ENCODE measurements at regions not wholly inside any gene's neighbourhood (a gene's known extent, or its start where the extent isn't known, plus 50 kb on each side); places are given as distances from the start of the nearest gene placed in this dataset.

DNA sequence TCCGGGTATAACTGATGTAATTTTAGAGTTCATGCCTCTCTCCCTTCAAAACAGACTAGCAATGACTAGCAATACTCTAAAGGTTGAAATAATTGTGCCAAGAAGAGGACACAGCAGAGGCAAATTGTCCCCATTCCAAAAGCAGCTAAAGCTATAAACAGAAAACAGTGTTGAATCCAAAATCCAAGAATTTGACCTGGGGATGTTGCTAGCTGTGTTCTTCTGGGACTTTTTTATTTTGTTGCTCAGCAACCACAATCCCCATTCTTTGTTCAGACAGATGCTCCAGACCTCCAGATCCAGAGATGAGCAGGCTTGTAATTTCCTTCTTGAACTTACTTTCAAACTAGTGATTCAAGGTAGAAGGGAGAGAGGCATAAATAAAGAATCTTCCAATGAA, 191.5 kb downstream of the FOXB1 start (continued):
- TF ChIP-seq, protein P1, sequence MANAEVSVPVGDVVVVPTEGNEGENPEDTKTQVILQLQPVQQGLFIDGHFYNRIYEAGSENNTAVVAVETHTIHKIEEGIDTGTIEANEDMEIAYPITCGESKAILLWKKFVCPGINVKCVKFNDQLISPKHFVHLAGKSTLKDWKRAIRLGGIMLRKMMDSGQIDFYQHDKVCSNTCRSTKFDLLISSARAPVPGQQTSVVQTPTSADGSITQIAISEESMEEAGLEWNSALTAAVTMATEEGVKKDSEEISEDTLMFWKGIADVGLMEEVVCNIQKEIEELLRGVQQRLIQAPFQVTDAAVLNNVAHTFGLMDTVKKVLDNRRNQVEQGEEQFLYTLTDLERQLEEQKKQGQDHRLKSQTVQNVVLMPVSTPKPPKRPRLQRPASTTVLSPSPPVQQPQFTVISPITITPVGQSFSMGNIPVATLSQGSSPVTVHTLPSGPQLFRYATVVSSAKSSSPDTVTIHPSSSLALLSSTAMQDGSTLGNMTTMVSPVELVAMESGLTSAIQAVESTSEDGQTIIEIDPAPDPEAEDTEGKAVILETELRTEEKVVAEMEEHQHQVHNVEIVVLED (CRISPR knock-in tag; IDR thresholded peaks at IDR 0.05) = no peak
- TF ChIP-seq ZNF830 (CRISPR knock-in tag; IDR thresholded peaks at IDR 0.05) = no peak

DNA sequence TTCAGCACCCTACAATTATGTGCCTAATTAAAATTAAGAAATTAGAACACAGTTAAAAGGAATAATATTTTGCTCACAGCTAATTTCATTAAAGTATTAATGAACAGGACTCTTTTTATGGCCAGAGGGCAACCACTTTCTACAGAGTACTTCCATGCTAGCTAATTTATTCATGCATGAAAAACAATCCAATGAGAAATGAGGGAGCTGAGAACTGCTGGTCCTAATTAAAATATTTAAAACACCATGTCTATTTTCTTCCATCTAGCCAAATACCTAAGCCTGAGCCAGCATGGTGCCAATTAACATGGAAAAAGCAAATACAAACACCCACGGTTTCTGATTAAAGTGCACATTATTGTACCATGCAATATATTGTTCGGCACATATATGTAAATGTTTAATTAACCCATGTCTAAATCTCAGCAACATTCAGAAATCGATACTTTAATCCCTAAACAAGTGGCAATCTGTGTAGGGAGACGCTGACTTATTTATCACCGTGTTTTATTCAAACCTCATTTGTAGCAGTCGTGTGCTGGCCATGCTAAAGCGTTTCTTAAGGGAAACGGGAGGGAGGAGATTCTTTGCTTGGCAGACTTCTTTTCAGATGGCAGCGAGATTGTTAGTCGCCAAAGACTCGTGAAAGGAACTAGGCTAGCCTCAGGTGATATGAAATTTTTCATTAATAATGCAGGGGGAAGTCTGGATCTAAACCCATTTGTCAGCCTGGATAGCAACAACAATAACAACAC, 193.5 kb downstream of the ANXA2 start:
- DNase-seq (ENCODE audit: extremely low read depth in 1 of 4, low spot score in 3 of 4) (no peak), FAIRE-seq (no peak), ATAC-seq (no peak)
- POLR2A ChIA-PET = interaction anchor here (0.7 kb wide), 1 partner anchor 11 kb away, joined by 3 read pairs; no protein-coding TSS in a partner anchor
- in situ Hi-C loops (cut with MboI) (no loop called here), intact Hi-C loops (cut with micrococcal nuclease) (no loop called here)
- BruUV-seq (replicated peaks) = no TSS peak
- Histone ChIP-seq H3K4me2 (ENCODE audit: insufficient read depth, low read length) (no peak overlapping the region), H2AFZ (ENCODE audit: low read depth, low read length) (no peak overlapping the region), H3K9me1 (ENCODE audit: control insufficient read depth, insufficient read depth, low read length) (no peaks in the 10 kb centered on the region), H3K9me3 (replicated peaks; ENCODE audit: control insufficient read depth, insufficient read depth, low read depth, low read length) (no peaks in the 10 kb centered on the region; the same call in 1 of the 2 replicates), H3K79me2 (ENCODE audit: control insufficient read depth, insufficient read depth, low read length) (no peaks in the 10 kb centered on the region), H4K20me1 (replicated peaks; ENCODE audit: control insufficient read depth, insufficient read depth, low read length) (no peaks in the 10 kb centered on the region), H3K4me1 (replicated peaks in 1 of 2; ENCODE audit: control insufficient read depth in 2 of 2, insufficient read depth in 2 of 2, low read length in 2 of 2) (no peaks in the 10 kb centered on the region), H3K36me3 (ENCODE audit: control insufficient read depth, insufficient read depth, low read length) (no peaks in the 10 kb centered on the region), H3K27ac (ENCODE audit: extremely low read depth, low read depth, low read length) (no peak overlapping the region), H3K27me3 (ENCODE audit: control insufficient read depth in 2 of 2, insufficient read depth in 2 of 2, low read length in 2 of 2) (peaks cover 0 to 4% of the 10 kb centered on the region in 2 experiments; a peak in 3 of 5 replicates), H3K9ac (ENCODE audit: insufficient read depth in 1 of 2, low read depth in 2 of 2, low read length in 2 of 2) (no peak overlapping the region), H3K4me3 (no peak overlapping the region)
- WGBS (ENCODE audit: insufficient coverage, low coverage, missing lambda C conversion rate) = 0% methylated on average over 11 of the region's 11 CpGs
- CTCF ChIA-PET (ENCODE audit: low intra/inter-chr PET ratio) = no interaction called here
- TF ChIP-seq, protein P2, sequence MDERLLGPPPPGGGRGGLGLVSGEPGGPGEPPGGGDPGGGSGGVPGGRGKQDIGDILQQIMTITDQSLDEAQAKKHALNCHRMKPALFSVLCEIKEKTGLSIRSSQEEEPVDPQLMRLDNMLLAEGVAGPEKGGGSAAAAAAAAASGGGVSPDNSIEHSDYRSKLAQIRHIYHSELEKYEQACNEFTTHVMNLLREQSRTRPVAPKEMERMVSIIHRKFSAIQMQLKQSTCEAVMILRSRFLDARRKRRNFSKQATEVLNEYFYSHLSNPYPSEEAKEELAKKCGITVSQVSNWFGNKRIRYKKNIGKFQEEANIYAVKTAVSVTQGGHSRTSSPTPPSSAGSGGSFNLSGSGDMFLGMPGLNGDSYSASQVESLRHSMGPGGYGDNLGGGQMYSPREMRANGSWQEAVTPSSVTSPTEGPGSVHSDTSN (CRISPR knock-in tag; IDR thresholded peaks at IDR 0.05; ENCODE audit: low read depth) = no peak
- TF ChIP-seq, protein P2 (tag; conservative IDR thresholded peaks at IDR 0.05; ENCODE audit: low read depth) = no peak
- TF ChIP-seq, protein P3, sequence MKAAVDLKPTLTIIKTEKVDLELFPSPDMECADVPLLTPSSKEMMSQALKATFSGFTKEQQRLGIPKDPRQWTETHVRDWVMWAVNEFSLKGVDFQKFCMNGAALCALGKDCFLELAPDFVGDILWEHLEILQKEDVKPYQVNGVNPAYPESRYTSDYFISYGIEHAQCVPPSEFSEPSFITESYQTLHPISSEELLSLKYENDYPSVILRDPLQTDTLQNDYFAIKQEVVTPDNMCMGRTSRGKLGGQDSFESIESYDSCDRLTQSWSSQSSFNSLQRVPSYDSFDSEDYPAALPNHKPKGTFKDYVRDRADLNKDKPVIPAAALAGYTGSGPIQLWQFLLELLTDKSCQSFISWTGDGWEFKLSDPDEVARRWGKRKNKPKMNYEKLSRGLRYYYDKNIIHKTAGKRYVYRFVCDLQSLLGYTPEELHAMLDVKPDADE (conservative IDR thresholded peaks at IDR 0.05; ENCODE audit: control insufficient read depth, low read depth, low read length) = no peak
- TF ChIP-seq ZNF445 (CRISPR knock-in tag; IDR thresholded peaks at IDR 0.05; ENCODE audit: low read depth) (no peak), POLR2G (IDR thresholded peaks at IDR 0.05; ENCODE audit: low read depth, low read length) (no peak), ATF1 (CRISPR knock-in tag; IDR thresholded peaks at IDR 0.05) (no peak), ATF1 (tag; IDR thresholded peaks at IDR 0.05) (no peak), MAZ (CRISPR knock-in tag; conservative IDR thresholded peaks at IDR 0.05 in 1 of 2, IDR thresholded peaks at IDR 0.05 in 1 of 2) (no peak), CCNT2 (IDR thresholded peaks at IDR 0.05; ENCODE audit: borderline replicate concordance, extremely low read depth, insufficient read length, low read depth, low read length) (no peak), FOXK1 (CRISPR knock-in tag; IDR thresholded peaks at IDR 0.05; ENCODE audit: borderline replicate concordance) (no peak), NONO (IDR thresholded peaks at IDR 0.05; ENCODE audit: low read depth in 2 of 2, low read length in 1 of 2) (no peak)

Data from K562 (cell line).